Muscle layer of colon (tissue), 2 donors: ENCODE measurements at regions not wholly inside any gene's neighbourhood (a gene's known extent, or its start where the extent isn't known, plus 50 kb on each side); places are given as distances from the start of the nearest gene placed in this dataset.

Experiments
- H3K27ac ChIP-seq: one replicate; pipeline ENCODE4 v1.7.0; 2013; ENCODE audit warnings: low read depth, mild to moderate bottlenecking, low read length, moderate library complexity
- H3K27me3 ChIP-seq, 2 donors: one replicate each; pipeline ENCODE4 v1.7.0; 2013; ENCODE audit warnings: low read length in 2 of 2, mild to moderate bottlenecking in 2 of 2; ENCODE audit not compliant: insufficient read depth in 2 of 2, control insufficient read depth in 1 of 2
- H3K36me3 ChIP-seq: one replicate; pipeline ENCODE4 v1.7.0; 2013; ENCODE audit warnings: mild to moderate bottlenecking, low read length; ENCODE audit not compliant: insufficient read depth
- H3K4me1 ChIP-seq: one replicate; pipeline ENCODE4 v1.7.0; 2013; ENCODE audit warnings: mild to moderate bottlenecking, low read length; ENCODE audit not compliant: insufficient read depth
- H3K4me3 ChIP-seq, 2 donors: one replicate each; pipeline ENCODE4 v1.7.0; 2013; ENCODE audit warnings: low read length in 2 of 2, low read depth in 1 of 2, mild to moderate bottlenecking in 1 of 2, moderate library complexity in 1 of 2
- H3K9ac ChIP-seq: one replicate; pipeline ENCODE4 v1.7.0; 2013; ENCODE audit warnings: low read length
- H3K9me3 ChIP-seq: one replicate; pipeline ENCODE4 v1.7.0; 2013; ENCODE audit warnings: mild to moderate bottlenecking, low read length
- donor health status: abdominal sarcoma.
- donor health status: Adenocarcinoma of cecum.

GRCh38 chr10:56298941-56299340, 62.1 kb downstream of the ZWINT start:
- H3K27ac ChIP-seq: no peak overlapping the region
- no peaks in the 10 kb centered on the region for H3K36me3 ChIP-seq
- H3K9ac ChIP-seq: no peak overlapping the region
- H3K27me3 ChIP-seq: no peaks in the 10 kb centered on the region
- no peaks in the 10 kb centered on the region for H3K4me1 ChIP-seq
- no peaks in the 10 kb centered on the region for H3K9me3 ChIP-seq
- H3K4me3 ChIP-seq: no peak overlapping the region

DNA sequence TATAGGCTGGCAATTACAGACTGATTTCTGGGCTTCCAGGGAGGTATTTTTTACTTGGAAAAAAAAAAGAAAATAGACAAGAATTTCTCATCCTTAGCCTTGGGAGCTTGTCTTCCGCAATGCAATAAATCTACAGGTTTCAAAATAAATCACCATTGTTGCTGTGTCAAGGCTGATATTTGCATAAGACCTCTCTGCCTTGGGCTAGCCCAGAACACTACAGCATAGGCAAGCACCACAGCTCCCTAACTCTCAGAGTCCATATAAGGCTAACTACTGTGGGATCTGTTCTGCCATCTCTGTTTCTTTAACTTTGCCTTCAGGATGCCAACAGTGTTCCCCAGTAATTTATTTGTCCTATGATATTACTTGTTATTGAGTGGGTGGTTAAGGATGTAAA, 64.4 kb downstream of the ZWINT start:
- Histone ChIP-seq H3K4me1 (no peaks in the 10 kb centered on the region), H3K9ac (no peak overlapping the region), H3K36me3 (no peaks in the 10 kb centered on the region)

GRCh38 chr10:56288403-56288802, 72.7 kb downstream of the ZWINT start:
- Histone ChIP-seq H3K27ac (no peak overlapping the region), H3K9me3 (no peaks in the 10 kb centered on the region)

More for the DNA sequence above, 64.4 kb downstream of the ZWINT start:
- no peaks in the 10 kb centered on the region for H3K27me3 ChIP-seq
- no peaks in the 10 kb centered on the region for H3K9me3 ChIP-seq
- H3K27ac ChIP-seq: no peak overlapping the region
- no peak overlapping the region for H3K4me3 ChIP-seq

GRCh38 chr10:56286096-56286495, 75.0 kb downstream of the ZWINT start:
- Histone ChIP-seq H3K27me3 (no peaks in the 10 kb centered on the region), H3K9me3 (no peaks in the 10 kb centered on the region), H3K4me3 (no peak overlapping the region), H3K9ac (no peak overlapping the region), H3K27ac (no peak overlapping the region), H3K36me3 (no peaks in the 10 kb centered on the region), H3K4me1 (no peaks in the 10 kb centered on the region)

More at GRCh38 chr10:56288403-56288802, 72.7 kb downstream of the ZWINT start:
- no peaks in the 10 kb centered on the region for H3K36me3 ChIP-seq
- no peaks in the 10 kb centered on the region for H3K4me1 ChIP-seq
- no peaks in the 10 kb centered on the region for H3K27me3 ChIP-seq
- H3K9ac ChIP-seq: no peak overlapping the region
- no peak overlapping the region for H3K4me3 ChIP-seq

GRCh38 chr10:56279270-56279669, 81.8 kb downstream of the ZWINT start:
- no peak overlapping the region for H3K9ac ChIP-seq
- H3K4me1 ChIP-seq: no peaks in the 10 kb centered on the region
- no peaks in the 10 kb centered on the region for H3K9me3 ChIP-seq
- no peak overlapping the region for H3K27ac ChIP-seq
- H3K36me3 ChIP-seq: no peaks in the 10 kb centered on the region
- no peaks in the 10 kb centered on the region for H3K27me3 ChIP-seq
- no peak overlapping the region for H3K4me3 ChIP-seq

DNA sequence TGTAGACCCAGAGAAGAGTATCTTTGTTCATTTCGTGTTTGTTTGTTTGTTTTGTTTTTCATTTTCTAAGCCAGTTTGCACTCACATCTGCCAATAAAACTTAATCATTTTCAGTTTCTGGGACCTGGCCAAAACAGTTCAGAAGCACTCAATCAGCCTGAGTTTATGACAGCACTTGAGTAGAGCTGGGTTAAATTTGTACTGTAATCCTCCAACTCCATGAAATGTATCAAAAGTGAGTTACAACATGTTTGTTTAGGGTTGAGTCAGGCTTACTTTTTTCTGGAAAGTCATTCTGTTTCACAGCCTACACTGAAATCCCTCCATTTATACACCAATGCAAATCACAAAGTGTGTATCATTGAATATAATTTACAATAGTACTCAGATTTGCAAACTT, 91.9 kb downstream of the ZWINT start:
- Histone ChIP-seq H3K27me3 (no peaks in the 10 kb centered on the region), H3K9me3 (no peaks in the 10 kb centered on the region), H3K27ac (no peak overlapping the region), H3K36me3 (no peaks in the 10 kb centered on the region), H3K9ac (no peak overlapping the region), H3K4me1 (no peaks in the 10 kb centered on the region), H3K4me3 (no peak overlapping the region)

DNA sequence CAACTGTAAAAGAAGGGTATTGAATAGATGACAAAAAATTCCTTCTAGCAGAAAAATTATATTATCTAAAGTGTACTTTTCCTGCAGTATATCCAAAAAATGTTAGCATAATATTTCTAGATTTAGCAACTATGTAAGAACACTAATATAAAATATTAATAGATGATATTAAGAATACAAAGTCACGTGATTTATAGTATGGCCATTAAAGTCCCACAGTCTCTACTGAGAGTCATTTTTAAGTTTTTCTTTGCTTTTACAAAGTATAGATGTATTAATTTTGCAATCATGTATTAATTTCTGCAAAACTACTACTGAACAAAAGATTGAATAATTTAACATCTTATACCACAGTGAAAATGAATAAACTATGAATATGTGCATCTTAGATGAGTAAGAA, 94.9 kb downstream of the ZWINT start:
- Histone ChIP-seq H3K4me1 (no peaks in the 10 kb centered on the region), H3K9me3 (no peaks in the 10 kb centered on the region), H3K4me3 (no peak overlapping the region), H3K27me3 (no peaks in the 10 kb centered on the region), H3K27ac (no peak overlapping the region), H3K9ac (no peak overlapping the region), H3K36me3 (no peaks in the 10 kb centered on the region)

DNA sequence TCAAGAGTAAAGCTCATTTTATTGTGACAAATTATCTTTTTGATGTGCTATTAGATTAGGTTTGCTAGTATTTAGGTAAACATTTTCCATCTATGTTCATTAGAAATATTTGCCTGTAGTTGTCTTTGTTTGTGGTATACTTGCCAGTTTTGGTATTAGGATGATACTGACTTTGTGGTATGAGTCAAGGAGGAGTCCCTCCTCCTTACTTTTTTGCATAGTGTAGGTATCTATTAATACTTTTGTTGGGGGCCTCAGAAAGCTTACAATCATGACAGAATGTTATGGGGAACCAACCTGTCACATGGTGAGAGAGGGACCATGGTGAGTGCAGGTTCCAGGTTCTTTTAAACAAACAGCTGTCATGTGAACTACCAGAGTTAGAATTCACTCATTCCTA, 102.1 kb downstream of the ZWINT start:
- Histone ChIP-seq H3K27ac (no peak overlapping the region), H3K9ac (no peak overlapping the region), H3K4me1 (no peaks in the 10 kb centered on the region), H3K36me3 (no peaks in the 10 kb centered on the region), H3K27me3 (no peaks in the 10 kb centered on the region), H3K4me3 (no peak overlapping the region), H3K9me3 (no peaks in the 10 kb centered on the region)

DNA sequence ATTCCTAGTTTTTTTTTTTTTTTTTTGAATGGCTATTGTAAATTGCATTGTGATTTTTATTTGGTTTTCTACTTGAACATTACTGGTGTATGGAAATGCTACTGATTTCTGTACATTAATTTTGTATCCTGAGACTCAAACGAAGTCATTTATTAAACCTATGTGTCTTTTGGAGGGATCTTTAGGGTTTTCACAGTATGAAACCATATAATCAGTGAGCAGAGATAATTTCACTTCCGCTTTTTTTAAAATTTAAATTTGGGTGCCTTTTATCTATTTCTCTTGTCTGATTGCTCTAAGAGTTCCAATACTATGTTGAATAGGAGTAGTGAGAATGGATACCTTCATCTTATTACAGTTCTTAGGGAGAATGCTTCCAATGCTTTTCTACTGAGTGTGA, 102.7 kb downstream of the ZWINT start:
- Histone ChIP-seq H3K27me3 (no peaks in the 10 kb centered on the region), H3K4me3 (no peak overlapping the region), H3K9me3 (no peaks in the 10 kb centered on the region), H3K4me1 (no peaks in the 10 kb centered on the region), H3K9ac (no peak overlapping the region), H3K36me3 (no peaks in the 10 kb centered on the region), H3K27ac (no peak overlapping the region)

DNA sequence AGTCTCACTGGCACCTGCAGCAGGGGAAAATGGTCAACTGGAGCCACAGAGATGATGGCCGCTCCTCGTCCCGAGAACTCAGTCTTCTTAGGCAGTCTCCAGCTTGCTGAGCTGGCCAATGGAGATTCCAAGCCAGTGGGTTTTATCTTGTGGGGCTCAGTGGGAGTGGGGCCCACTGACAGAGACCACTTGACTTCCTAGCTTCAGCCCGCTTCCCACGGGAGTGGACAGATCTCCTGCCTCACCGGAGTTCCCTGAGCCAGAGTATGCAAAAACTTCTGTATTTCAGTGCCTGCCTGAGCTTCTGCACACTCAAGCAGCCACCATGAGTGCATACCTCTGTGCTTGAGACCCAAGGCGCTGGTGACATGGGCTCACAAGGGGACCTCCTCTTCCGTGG, 105.8 kb downstream of the ZWINT start:
- H3K4me3 ChIP-seq: no peak overlapping the region
- no peak overlapping the region for H3K9ac ChIP-seq
- no peaks in the 10 kb centered on the region for H3K4me1 ChIP-seq
- H3K9me3 ChIP-seq: no peaks in the 10 kb centered on the region
- no peaks in the 10 kb centered on the region for H3K27me3 ChIP-seq
- H3K36me3 ChIP-seq: no peaks in the 10 kb centered on the region
- no peak overlapping the region for H3K27ac ChIP-seq

- Histone ChIP-seq H3K27me3 (no peaks in the 10 kb centered on the region), H3K4me1 (no peaks in the 10 kb centered on the region), H3K4me3 (no peak overlapping the region), H3K9ac (no peak overlapping the region), H3K9me3 (no peaks in the 10 kb centered on the region), H3K36me3 (no peaks in the 10 kb centered on the region), H3K27ac (no peak overlapping the region)
These were observed 120.6 kb downstream of the ZWINT start for GRCh38 chr10:56240471-56240870.

GRCh38 chr10:56231436-56231835, 129.6 kb downstream of the ZWINT start:
- Histone ChIP-seq H3K9me3 (no peaks in the 10 kb centered on the region), H3K36me3 (no peaks in the 10 kb centered on the region), H3K4me1 (no peaks in the 10 kb centered on the region), H3K27me3 (no peaks in the 10 kb centered on the region), H3K4me3 (no peak overlapping the region), H3K9ac (no peak overlapping the region), H3K27ac (no peak overlapping the region)
